ENCODE measurements at regions not wholly inside any gene's neighbourhood (a gene's known extent, or its start where the extent isn't known, plus 50 kb on each side); places are given as distances from the start of the nearest gene placed in this dataset.
"Not testable (repeated sequence)": the region's sequence is repeated elsewhere in the genome, so short reads cannot be mapped to it uniquely, and the experiment has no call there.

GRCh38 chr13:89088107-89088506 lies 1416.9 kb downstream of the SLITRK5 start:
- POLR2A ChIA-PET; H3K27ac Mint-ChIP-seq; H3K36me3 Mint-ChIP-seq; CTCF ChIA-PET; H3K27me3 Mint-ChIP-seq (ENCODE audit: low read depth); H3K9me3 Mint-ChIP-seq; ATAC-seq: not testable (repeated sequence)
- H3K4me1 Mint-ChIP-seq: peaks cover 10% of the 10 kb centered on the region
- peak; percentile 79 for DNase-seq (ENCODE audit: low spot score)
- peak overlapping the region; percentile 51 for H3K4me3 Mint-ChIP-seq
- TF ChIP-seq ZNF281 (CRISPR knock-in tag; IDR thresholded peaks at IDR 0.05) (peak; percentile 86; the same call in 1 of the 2 replicates), FOXK1 (CRISPR knock-in tag; IDR thresholded peaks at IDR 0.05) (peak; percentile 55; the same call in 1 of the 2 replicates)

GRCh38 chr13:89097994-89098393 lies 1426.8 kb downstream of the SLITRK5 start:
- CTCF ChIA-PET: no interaction called here
- H3K4me3 Mint-ChIP-seq: no peak overlapping the region
- no peak overlapping the region for H3K27ac Mint-ChIP-seq
- ATAC-seq (no peak), DNase-seq (ENCODE audit: low spot score) (no peak)
- H3K36me3 Mint-ChIP-seq: no peaks in the 10 kb centered on the region
- no peaks in the 10 kb centered on the region for H3K27me3 Mint-ChIP-seq (ENCODE audit: low read depth)
- H3K4me1 Mint-ChIP-seq: peaks cover 4% of the 10 kb centered on the region; the same call in 1 of the 2 replicates
- POLR2A ChIA-PET: no interaction called here
- no peak for TF ChIP-seq NFE2L1 (CRISPR knock-in tag; IDR thresholded peaks at IDR 0.05)
- TF ChIP-seq HMGA2 (CRISPR knock-in tag; IDR thresholded peaks at IDR 0.05): no peak
- TF ChIP-seq ZNF396 (CRISPR knock-in tag; IDR thresholded peaks at IDR 0.05; ENCODE audit: borderline replicate concordance): no peak
- no peak for TF ChIP-seq STAT6 (CRISPR knock-in tag; conservative IDR thresholded peaks at IDR 0.05; ENCODE audit: low read depth)
- TF ChIP-seq FOXK1 (CRISPR knock-in tag; IDR thresholded peaks at IDR 0.05): no peak
- no peak for TF ChIP-seq ARID4B (CRISPR knock-in tag; IDR thresholded peaks at IDR 0.05; ENCODE audit: borderline replicate concordance)
- no peak for TF ChIP-seq MLX (CRISPR knock-in tag; IDR thresholded peaks at IDR 0.05)
- no peak for TF ChIP-seq CREB1 (CRISPR knock-in tag; IDR thresholded peaks at IDR 0.05)
- TF ChIP-seq ZNF416 (CRISPR knock-in tag; IDR thresholded peaks at IDR 0.05): no peak
- TF ChIP-seq ZNF317 (CRISPR knock-in tag; IDR thresholded peaks at IDR 0.05; ENCODE audit: borderline replicate concordance, low read depth): no peak
- no peak for TF ChIP-seq ETV6 (CRISPR knock-in tag; IDR thresholded peaks at IDR 0.05)
- TF ChIP-seq FOXP1 (CRISPR knock-in tag; IDR thresholded peaks at IDR 0.05; ENCODE audit: borderline replicate concordance): no peak
- no peak for TF ChIP-seq KAT7 (CRISPR knock-in tag; IDR thresholded peaks at IDR 0.05; ENCODE audit: borderline replicate concordance)
- TF ChIP-seq IRF2 (CRISPR knock-in tag; IDR thresholded peaks at IDR 0.05; ENCODE audit: borderline replicate concordance, low read depth): no peak
- TF ChIP-seq ZNF425 (CRISPR knock-in tag; conservative IDR thresholded peaks at IDR 0.05): no peak
- no peak for TF ChIP-seq ZMAT4 (CRISPR knock-in tag; IDR thresholded peaks at IDR 0.05)
- H3K9me3 Mint-ChIP-seq: no peaks in the 10 kb centered on the region
